H9 (cell line): ENCODE measurements at regions not wholly inside any gene's neighbourhood (a gene's known extent, or its start where the extent isn't known, plus 50 kb on each side); places are given as distances from the start of the nearest gene placed in this dataset.

Source experiments
- DNase-seq: peaks from one replicate; pipeline ENCODE4 v3.0.0-alpha.2; 2017
- H2AFZ ChIP-seq: one replicate; pipeline ENCODE4 v1.6.1; 2013; ENCODE audit warnings: mild to moderate bottlenecking, low read length, control low read depth, moderate library complexity
- H2AK5ac ChIP-seq: 2 replicates; pipeline ENCODE4 v1.6.1; 2013; ENCODE audit warnings: low read length, control low read depth, mixed read lengths; ENCODE audit not compliant: insufficient read length
- H2BK120ac ChIP-seq: one replicate; pipeline ENCODE4 v1.6.1; 2013; ENCODE audit warnings: low read depth, mild to moderate bottlenecking, low read length, control low read depth, inconsistent platforms; ENCODE audit not compliant: poor library complexity, severe bottlenecking
- H2BK12ac ChIP-seq: 2 replicates; pipeline ENCODE4 v1.6.1; 2013; ENCODE audit warnings: low read length, control low read depth, mixed read lengths, low read depth; ENCODE audit not compliant: insufficient read length
- H2BK15ac ChIP-seq: 2 replicates; pipeline ENCODE4 v1.6.1; 2013; ENCODE audit warnings: low read depth, low read length, control low read depth
- H2BK20ac ChIP-seq: one replicate; pipeline ENCODE4 v1.6.1; 2013; ENCODE audit warnings: low read depth, mild to moderate bottlenecking, low read length, control low read depth, inconsistent platforms; ENCODE audit not compliant: poor library complexity, severe bottlenecking
- H2BK5ac ChIP-seq: 2 replicates; pipeline ENCODE4 v1.6.1; 2013; ENCODE audit warnings: low read length, control low read depth, mixed read lengths; ENCODE audit not compliant: insufficient read length
- H3K14ac ChIP-seq: 2 replicates; pipeline ENCODE4 v1.6.1; 2013; ENCODE audit warnings: low read length, control low read depth; ENCODE audit not compliant: insufficient read depth
- H3K18ac ChIP-seq: 2 replicates; pipeline ENCODE4 v1.6.1; 2013; ENCODE audit warnings: low read depth, mild to moderate bottlenecking, mixed read lengths, low read length, control low read depth; ENCODE audit not compliant: insufficient read length
- H3K23ac ChIP-seq: 2 replicates; pipeline ENCODE4 v1.6.1; 2013; ENCODE audit warnings: low read length, control low read depth, mixed read lengths, low read depth; ENCODE audit not compliant: insufficient read length
- H3K23me2 ChIP-seq: 2 replicates; pipeline ENCODE4 v1.6.1; 2013; ENCODE audit warnings: low read depth, mild to moderate bottlenecking, mixed read lengths, low read length, control low read depth; ENCODE audit not compliant: insufficient read length, poor library complexity, severe bottlenecking
- H3K27ac ChIP-seq: 2 replicates; pipeline ENCODE4 v1.5.1; 2013; ENCODE audit warnings: low read length, control low read depth, mixed read lengths, low read depth; ENCODE audit not compliant: insufficient read length
- H3K27me3 ChIP-seq: 2 replicates; pipeline ENCODE4 v1.6.1; 2013; ENCODE audit warnings: low read length, control low read depth, inconsistent platforms; ENCODE audit not compliant: insufficient read depth
- H3K4ac ChIP-seq: 2 replicates; pipeline ENCODE4 v1.6.1; 2013; ENCODE audit warnings: low read depth, mild to moderate bottlenecking, control low read depth, inconsistent platforms, low read length, moderate library complexity
- H3K4me1 ChIP-seq: 2 replicates; pipeline ENCODE4 v1.6.1; 2013; ENCODE audit warnings: low read length, control low read depth, inconsistent platforms; ENCODE audit not compliant: insufficient read depth
- H3K4me2 ChIP-seq: 2 replicates; pipeline ENCODE4 v1.6.1; 2013; ENCODE audit warnings: low read length, control low read depth, mixed read lengths; ENCODE audit not compliant: insufficient read length, insufficient read depth
- H3K56ac ChIP-seq: 2 replicates; pipeline ENCODE4 v1.6.1; 2013; ENCODE audit warnings: low read depth, mild to moderate bottlenecking, mixed read lengths, low read length, control low read depth; ENCODE audit not compliant: insufficient read length
- H3K79me1 ChIP-seq: 2 replicates; pipeline ENCODE4 v1.6.1; 2013; ENCODE audit warnings: low read depth, mild to moderate bottlenecking, moderate library complexity, low read length, control low read depth, inconsistent platforms; ENCODE audit not compliant: insufficient read depth, poor library complexity, severe bottlenecking
- H3K79me2 ChIP-seq: 2 replicates; pipeline ENCODE4 v1.6.1; 2013; ENCODE audit warnings: low read length, control low read depth, inconsistent platforms; ENCODE audit not compliant: insufficient read depth
- H3K9ac ChIP-seq: 2 replicates; pipeline ENCODE4 v1.6.1; 2013; ENCODE audit warnings: low read length, control low read depth, mixed read lengths; ENCODE audit not compliant: insufficient read length; ENCODE audit errors: extremely low read depth
- H3K9me3 ChIP-seq: one replicate; pipeline ENCODE4 v1.6.1; 2013; ENCODE audit warnings: low read depth, low read length, inconsistent platforms; ENCODE audit not compliant: control insufficient read depth
- H3T11ph ChIP-seq: one replicate; pipeline ENCODE4 v1.6.1; 2013; ENCODE audit warnings: mild to moderate bottlenecking, low read length, control low read depth, inconsistent platforms
- H4K20me1 ChIP-seq: one replicate; pipeline ENCODE4 v1.6.1; 2013; ENCODE audit not compliant: control insufficient read depth, insufficient read length, insufficient read depth
- H4K5ac ChIP-seq: 2 replicates; pipeline ENCODE4 v1.6.1; 2013; ENCODE audit warnings: low read depth, mild to moderate bottlenecking, mixed read lengths, low read length, control low read depth; ENCODE audit not compliant: insufficient read length
- H4K8ac ChIP-seq: replicated peaks from 2 replicates; pipeline ENCODE4 v1.6.1; 2013; ENCODE audit warnings: low read length, control low read depth, mixed read lengths, low read depth; ENCODE audit not compliant: insufficient read length
- H4K91ac ChIP-seq: 2 replicates; pipeline ENCODE4 v1.6.1; 2013; ENCODE audit warnings: low read depth, mild to moderate bottlenecking, moderate library complexity, mixed read lengths, low read length, control low read depth; ENCODE audit not compliant: insufficient read length
- H3K27ac Mint-ChIP-seq, 3 experiments: 2 replicates in 2 of 3; 3 replicates in 1 of 3; pipeline ENCODE4 v1.8.0; 2020 to 2021; ENCODE audit warnings: mixed read lengths in 3 of 3, mild to moderate bottlenecking in 1 of 3, moderate library complexity in 1 of 3
- H3K27me3 Mint-ChIP-seq: 2 replicates; pipeline ENCODE4 v1.8.0; 2021; ENCODE audit warnings: low read depth, mild to moderate bottlenecking, moderate library complexity, mixed read lengths
- H3K36me3 Mint-ChIP-seq, 3 experiments: 2 replicates in 2 of 3; 3 replicates in 1 of 3; pipeline ENCODE4 v1.8.0; 2020 to 2021; ENCODE audit warnings: low read depth in 3 of 3, mixed read lengths in 3 of 3; ENCODE audit not compliant: insufficient read depth in 1 of 3
- H3K4me1 Mint-ChIP-seq, 2 experiments: 2 replicates each; pipeline ENCODE4 v1.8.0; 2020; ENCODE audit warnings: mixed read lengths in 2 of 2
- H3K4me3 Mint-ChIP-seq, 2 experiments: 2 replicates in 1 of 2; 3 replicates in 1 of 2; pipeline ENCODE4 v1.8.0; 2020 to 2021; ENCODE audit warnings: mild to moderate bottlenecking in 2 of 2, mixed read lengths in 2 of 2, moderate library complexity in 1 of 2
- H3K9me3 Mint-ChIP-seq, 2 experiments: 2 replicates in 1 of 2; 3 replicates in 1 of 2; pipeline ENCODE4 v1.8.0; 2020; ENCODE audit warnings: mild to moderate bottlenecking in 2 of 2, mixed read lengths in 2 of 2, moderate library complexity in 1 of 2
- CTCF ChIP-seq: fragments of 200-600 bp; sonication (generic); conservative IDR thresholded peaks from 3 replicates; pipeline ENCODE4 v1.8.0; 2021; ENCODE audit warnings: antibody characterized with exemption, mild to moderate bottlenecking

- H4K5ac ChIP-seq: no peak overlapping the region
- H2BK120ac ChIP-seq: no peak overlapping the region
- DNase-seq: no peak
Observed at GRCh38 chr2:52139241-52139640, 1107.3 kb upstream of the NRXN1 start.

More at GRCh38 chr2:52139241-52139640, 1107.3 kb upstream of the NRXN1 start:
- H2BK5ac ChIP-seq: no peak overlapping the region
- no peak overlapping the region for H4K8ac ChIP-seq
- H3K23me2 ChIP-seq: no peaks in the 10 kb centered on the region
- no peak overlapping the region for H3T11ph ChIP-seq
- H2BK15ac ChIP-seq: no peak overlapping the region
- Mint-ChIP-seq H3K27ac (no peak overlapping the region), H3K9me3 (no peaks in the 10 kb centered on the region), H3K36me3 (no peaks in the 10 kb centered on the region), H3K4me1 (no peaks in the 10 kb centered on the region), H3K27me3 (no peaks in the 10 kb centered on the region), H3K4me3 (no peak overlapping the region)
- no peak overlapping the region for H3K9ac ChIP-seq
- no peaks in the 10 kb centered on the region for H3K79me2 ChIP-seq
- no peak overlapping the region for H2BK20ac ChIP-seq
- no peak overlapping the region for H2AK5ac ChIP-seq
- no peak overlapping the region for H3K27ac ChIP-seq
- H3K56ac ChIP-seq: no peak overlapping the region
- H3K18ac ChIP-seq: no peak overlapping the region
- H2BK12ac ChIP-seq: no peak overlapping the region
- no peaks in the 10 kb centered on the region for H3K4me1 ChIP-seq
- no peaks in the 10 kb centered on the region for H3K9me3 ChIP-seq
- no peaks in the 10 kb centered on the region for H3K79me1 ChIP-seq
- H3K4me2 ChIP-seq: no peak overlapping the region
- no peak for TF ChIP-seq CTCF
- no peak overlapping the region for H4K91ac ChIP-seq
- H4K20me1 ChIP-seq: no peaks in the 10 kb centered on the region
- no peak overlapping the region for H2AFZ ChIP-seq
- H3K4ac ChIP-seq: no peak overlapping the region
- H3K14ac ChIP-seq: no peak overlapping the region
- no peak overlapping the region for H3K23ac ChIP-seq
- H3K27me3 ChIP-seq: no peaks in the 10 kb centered on the region
